Pons (tissue), 1 donor: ENCODE measurements at regions not wholly inside any gene's neighbourhood (a gene's known extent, or its start where the extent isn't known, plus 50 kb on each side); places are given as distances from the start of the nearest gene placed in this dataset.
"Not testable (repeated sequence)": the region's sequence is repeated elsewhere in the genome, so short reads cannot be mapped to it uniquely, and the experiment has no call there.

ENCODE experiments used
- DNase-seq: peaks from one replicate; pipeline ENCODE4 v3.0.0-alpha.2; 2016; ENCODE audit warnings: low spot score

DNA sequence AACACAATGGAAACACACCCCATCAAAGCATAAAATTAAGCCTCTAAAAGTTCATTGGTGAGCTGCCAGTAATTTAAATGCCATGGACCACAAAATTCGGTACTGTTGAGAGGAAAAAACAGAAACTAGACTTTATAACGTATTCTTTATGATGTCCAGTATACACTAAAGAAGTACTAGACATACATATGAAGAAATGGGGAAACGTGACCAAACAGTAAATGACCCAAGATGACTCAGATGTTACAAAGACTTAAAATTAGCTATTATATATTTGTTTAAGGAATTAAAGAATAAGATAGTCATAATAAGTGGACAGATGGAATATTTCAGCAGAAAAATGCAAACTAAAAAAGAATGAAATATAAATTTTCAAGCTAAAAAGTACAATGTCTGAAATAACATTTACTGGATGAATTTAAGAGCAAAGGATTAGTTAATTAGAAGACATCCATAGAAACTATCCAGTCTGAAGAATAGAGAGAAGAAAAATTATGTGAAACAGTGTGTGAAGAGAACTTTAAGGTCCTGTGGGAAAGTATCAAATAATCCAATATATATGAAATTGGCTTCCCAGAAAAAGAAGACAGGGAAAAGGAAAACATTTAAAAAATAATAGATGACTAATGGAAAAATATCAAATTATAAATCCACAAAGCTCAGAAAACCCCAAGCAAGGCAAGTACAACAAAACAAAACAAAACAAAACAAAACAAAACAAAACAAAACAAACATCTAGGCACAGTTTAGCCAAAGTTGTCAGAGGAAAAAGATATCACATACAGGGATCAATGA lies 69.4 kb downstream of the SAMD9 start:
- no peak for DNase-seq

DNA sequence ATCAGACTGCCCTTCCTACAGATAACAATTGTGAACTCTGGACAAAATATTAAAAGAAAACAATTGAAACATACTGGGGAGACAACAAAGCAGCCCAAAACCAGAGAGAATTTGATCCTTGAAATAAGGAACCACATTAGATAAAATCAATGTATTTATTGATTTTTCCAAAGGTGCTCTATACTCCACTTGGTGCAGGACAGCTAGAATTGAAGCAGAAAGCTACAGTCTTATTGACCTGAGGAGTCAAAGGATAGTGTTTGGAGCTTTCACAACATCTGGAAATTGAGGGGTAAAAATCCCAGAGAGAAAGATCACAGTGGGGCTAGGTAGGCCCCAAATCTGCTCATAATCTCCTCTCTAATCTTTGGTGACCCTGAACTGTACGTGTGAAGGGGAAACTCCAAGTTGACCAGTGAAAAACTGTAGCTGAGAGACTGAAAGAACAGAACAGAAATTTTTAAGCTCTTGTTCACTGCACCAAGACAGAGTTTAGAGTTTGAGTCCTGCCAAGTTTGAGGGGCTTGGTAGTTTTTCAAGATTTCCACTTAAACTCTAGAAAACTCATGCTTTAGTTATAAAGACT lies 70.2 kb downstream of the SAMD9 start:
- no peak for DNase-seq

DNA sequence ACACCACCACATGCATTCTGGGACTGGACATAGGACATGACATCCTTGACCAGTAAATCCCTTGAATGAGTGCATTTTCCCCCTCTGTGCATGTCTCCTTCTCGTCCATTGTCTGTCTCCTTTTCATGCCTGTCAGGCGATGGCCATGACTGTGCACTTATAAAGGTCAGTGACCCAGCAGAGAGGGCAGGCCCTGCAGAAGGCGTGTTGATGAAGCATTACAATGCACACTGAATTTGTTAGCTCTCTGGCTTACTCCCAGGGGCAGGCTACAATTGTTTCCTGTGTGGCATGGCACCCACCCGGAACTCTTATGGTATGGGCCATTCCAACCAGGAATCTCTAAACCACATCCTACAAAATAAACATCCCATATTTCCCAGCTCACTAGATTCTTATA lies 71.1 kb downstream of the SAMD9 start:
- no peak for DNase-seq

DNA sequence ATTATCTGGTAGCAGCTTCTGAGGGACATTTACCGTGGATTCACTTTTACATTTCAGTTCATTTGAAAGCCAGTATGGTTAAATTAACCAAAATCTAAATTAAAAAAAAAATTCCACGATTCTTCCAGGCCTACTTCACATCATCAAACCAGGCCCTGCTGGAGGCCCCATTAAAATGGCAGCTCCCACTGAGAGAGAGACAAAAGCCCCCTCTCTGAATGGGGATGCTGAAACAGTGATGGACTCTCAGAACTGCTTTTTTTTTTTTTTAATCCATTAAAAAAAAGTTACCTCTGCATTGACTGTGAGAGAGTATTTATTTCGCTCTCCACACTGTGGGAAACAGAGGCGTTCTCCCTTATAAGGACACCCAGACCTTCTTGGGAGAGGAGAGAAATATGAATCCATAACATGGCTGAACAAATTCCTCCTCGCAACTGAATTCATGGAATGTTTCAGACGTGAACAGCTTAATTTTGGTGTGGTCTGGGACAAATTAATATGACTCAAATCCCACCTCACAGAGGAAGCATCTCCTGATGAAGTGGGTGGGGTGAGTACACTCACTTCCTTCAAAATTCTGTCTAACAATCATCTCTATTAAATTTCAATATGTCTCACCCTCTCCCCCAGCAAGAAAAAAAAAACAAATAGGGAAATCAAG lies 73.5 kb downstream of the SAMD9 start:
- no peak for DNase-seq

DNA sequence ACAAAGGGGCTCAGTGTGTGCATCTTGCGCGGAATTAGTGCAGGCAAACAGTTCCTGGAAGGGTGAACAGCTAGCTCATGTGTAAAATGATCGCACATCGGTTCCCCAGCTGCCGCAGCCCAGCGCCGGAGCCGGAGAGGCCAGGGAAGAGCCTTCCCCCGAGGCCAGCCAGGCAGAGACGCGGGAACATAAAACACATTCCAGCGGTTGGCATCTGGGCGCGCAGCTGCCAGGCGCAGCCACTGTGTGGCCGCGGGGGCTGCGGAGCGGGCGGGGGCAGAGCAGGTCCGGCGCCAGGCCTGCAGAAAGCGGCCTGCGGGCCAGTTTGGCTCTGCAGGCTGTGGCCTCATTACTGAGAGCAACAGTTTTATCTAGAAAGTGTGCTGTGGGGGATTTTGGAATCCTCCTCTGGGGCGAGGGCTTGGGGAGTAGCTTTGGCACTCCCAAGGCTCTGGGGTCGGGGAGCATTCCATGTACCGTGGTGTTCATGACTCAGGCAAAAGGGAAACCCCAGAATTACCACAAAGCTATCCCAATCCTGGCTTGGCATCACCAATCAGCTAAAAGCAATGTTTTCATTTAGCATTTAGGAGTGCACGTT lies 74.3 kb downstream of the SAMD9 start:
- DNase-seq = no peak

DNA sequence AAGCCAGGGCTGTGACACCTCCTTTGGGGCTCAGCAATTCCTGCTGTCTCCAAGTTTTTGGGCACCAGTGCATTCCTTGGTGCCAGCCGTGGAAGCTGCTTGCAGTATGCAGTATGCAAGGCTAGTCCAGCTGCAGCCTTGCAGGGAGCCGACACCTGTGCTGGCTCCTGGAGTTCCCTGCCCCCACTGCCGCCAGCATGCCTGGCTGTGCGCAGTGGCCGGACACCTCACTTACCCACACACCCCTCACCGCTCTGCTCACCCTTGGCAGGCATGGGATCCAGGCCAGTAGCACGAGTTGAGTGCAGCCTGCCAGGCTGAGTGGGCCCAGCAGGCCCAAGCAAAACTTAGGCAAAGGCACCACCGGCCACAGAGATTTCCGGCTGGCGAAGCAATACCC lies 77.4 kb downstream of the SAMD9 start:
- no peak for DNase-seq

DNA sequence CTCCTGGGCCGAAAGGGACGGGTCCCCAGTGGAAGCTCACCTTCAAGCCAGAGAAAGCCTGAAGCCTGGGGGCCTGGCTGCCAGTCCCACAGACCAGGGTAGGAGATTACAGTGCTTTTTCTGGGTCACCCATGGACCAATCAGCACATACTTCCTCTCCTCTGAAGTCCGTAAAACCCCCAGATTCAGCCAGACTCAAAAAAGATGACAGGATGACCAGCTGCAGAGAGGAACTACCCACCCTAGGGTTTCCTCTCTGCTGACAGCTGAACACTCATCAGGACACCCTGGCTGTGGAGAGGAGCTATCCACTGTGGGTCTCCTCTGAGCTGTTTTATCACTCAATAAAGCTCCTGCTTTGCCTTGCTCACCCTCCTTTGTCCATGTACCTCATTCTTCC lies 78.0 kb downstream of the SAMD9 start:
- no peak for DNase-seq

DNA sequence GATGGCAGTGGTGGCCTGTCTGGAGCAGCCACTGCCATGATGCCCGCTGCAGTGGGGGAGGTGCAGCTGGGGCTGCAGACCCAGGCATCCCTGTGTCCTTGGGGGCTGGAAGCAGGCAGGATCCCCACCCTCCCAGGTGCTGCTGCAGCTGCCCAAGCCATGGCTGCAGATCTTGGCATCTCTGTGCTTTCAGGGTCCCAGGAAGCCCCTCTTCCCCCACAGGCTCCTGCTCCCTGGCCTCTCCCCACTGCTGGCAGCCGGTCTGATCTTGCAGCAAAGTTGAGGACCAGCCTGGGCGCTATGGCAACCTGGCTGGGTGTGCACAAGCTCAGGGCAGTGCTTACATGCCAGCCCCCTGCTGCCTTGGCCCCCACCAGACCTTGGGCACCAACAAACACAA lies 78.5 kb downstream of the SAMD9 start:
- no peak for DNase-seq

DNA sequence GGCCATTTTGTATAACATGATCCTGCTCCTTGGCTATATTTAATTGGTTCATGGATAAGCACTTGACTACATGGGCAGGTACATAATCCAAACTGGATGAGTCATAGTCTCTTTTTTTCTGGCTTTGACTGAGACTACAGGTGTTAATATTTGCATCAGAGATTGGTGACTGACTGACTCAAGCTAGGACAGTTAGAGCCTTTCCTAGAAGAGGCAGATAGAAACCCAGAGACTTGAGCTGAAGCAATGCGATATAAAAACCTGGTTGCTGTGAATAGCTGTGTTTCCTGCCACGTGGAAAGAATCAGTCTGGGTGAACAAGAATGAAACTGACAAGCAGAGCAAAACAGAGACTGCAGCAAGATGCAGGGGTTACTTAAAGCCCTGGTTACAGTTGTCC lies 81.0 kb downstream of the SAMD9 start:
- peak; percentile 11 for DNase-seq

DNA sequence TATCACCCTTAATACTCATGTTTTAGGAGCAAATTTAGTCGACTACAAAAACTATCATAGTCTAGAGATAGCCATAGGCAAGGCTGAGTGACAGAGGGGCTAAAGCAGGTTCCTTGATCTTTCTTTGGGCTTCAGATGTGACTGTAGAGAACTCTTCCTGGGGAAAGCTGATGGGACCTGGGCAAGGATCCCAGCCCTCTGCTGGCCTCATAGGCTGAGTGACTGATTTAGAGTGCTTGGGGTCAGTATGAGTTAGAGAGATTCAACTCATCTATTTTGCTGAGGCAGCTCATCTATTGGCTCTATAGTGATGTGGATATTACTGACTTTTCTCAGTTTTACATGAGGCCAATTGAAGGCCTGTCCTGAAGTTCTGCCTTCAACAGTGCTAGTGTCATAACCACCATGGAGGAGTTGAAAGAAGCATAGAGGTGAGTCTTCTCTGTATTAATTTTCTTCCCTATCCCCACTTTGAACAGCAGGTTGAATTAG lies 81.6 kb downstream of the SAMD9 start:
- no peak for DNase-seq

DNA sequence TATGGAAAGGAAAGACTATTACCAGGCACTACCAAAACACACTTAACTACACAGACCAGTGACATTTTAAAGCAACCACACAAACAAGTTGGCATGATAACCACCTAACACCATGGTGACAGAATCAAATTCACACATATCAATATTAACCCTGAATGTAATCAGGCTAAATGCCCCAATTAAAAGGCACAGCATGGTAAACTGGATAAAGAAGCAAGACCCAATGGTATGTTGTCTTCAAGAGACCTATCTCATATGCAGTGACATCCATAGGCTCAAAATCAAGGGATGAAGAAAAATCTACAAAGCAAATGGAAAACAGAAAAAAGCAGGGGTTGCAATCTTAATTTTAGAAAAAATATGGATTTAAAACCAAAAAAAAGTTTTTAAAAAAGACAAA lies 86.0 kb downstream of the SAMD9 start:
- no peak for DNase-seq

DNA sequence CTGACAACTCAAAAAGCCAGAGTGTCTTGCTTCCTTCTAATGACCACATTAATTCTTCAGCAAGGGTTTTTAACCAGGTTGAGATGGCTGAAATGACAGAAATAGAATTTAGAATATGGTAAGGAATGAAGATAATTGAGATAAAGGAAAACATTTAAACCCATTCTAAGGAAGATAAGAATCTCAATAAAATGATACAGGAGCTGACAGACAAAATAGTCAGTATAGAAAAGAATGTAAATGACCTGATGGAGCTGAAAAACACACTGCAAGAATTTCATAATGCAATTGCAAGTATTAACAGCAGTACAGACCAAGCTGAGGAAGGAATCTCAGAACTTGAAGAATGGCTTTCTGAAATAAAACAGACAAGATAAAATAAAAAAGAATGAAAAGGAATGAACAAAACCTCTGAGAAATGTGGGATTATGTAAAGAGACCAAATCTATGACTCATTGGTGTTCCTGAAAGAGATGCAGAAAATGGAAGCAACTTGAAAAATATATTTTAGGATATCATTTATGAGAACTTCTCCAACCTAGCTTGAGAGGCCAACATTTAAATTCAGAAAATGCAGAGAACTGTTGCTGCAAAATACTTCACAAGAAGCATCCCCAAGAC lies 87.1 kb downstream of the SAMD9 start:
- no peak for DNase-seq

DNA sequence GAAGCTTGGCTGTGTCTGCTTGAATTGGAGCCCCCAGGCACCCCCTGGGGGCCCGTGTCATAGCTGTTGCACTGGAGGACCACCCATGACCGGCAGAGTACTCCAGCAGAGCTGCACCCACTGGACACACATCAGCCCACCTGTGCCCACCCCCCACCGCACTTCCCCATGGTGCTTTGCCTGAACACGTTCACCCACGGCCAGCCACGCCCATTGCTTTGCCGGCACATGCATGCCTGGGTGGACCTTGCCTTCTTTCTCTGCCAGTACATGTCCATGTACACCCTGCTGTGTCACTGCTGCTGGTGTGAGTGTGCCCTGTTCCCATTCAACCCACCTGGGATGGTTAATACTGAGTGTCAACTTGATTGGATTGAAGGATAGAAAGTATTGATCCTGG lies 88.7 kb downstream of the SAMD9 start:
- no peak for DNase-seq

DNA sequence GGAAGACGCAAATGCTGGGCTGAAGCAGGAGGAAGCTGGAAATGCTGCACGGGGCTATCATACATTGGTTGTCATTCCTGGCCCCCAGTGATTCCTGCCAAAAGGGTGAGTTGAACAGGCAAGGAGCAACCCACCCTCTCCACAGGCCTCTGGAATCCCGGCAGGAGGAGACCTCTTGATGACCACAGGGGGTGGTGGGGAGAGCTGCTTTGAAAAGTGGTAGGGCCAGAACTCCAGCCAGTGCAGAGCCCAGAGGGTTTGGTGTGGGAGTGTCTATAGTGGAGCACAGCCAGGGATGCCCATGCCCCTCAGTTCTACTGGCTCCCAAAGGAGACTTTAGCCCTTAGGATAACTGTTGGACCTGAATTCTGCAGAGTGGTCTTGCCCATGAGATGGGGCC lies 89.2 kb downstream of the SAMD9 start:
- no peak for DNase-seq

DNA sequence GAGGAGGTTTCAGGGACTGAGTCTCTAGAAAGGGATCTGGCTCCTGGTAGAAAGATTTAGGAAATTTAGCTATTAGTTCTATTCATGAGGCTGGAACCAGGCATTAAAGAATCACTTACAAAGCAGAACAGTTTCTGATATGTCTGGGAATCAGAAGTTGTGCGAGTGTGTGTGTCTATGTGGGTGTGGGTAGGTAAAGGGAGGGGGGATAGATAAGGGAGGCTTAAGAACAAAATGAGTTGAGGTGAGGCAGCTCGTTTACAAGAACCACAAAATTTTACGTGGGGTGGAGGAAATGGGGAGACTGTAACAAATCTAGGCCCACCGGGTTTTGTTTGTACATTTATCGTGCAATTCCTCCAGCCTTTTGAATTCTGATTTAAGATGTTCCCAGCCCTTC lies 90.7 kb downstream of the SAMD9 start:
- no peak for DNase-seq

DNA sequence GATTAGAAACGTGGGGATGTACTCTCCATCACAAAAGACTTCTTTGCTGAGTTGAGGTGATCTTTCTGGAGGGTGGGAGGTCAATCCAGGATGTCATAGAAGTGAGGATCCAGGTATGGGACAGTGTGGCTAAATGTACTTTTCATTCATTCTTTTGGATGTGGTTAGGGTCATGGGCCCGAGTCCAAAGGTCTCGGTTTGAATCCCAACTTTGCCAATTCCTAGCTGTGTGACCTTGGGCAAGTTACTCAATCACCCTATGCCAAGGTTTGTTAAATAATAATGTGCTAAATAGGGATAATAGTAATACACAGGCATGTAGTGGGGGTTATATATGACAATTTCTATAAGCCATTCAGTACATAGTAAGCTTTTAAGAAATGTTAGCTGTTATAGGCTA lies 91.4 kb downstream of the SAMD9 start:
- no peak for DNase-seq

DNA sequence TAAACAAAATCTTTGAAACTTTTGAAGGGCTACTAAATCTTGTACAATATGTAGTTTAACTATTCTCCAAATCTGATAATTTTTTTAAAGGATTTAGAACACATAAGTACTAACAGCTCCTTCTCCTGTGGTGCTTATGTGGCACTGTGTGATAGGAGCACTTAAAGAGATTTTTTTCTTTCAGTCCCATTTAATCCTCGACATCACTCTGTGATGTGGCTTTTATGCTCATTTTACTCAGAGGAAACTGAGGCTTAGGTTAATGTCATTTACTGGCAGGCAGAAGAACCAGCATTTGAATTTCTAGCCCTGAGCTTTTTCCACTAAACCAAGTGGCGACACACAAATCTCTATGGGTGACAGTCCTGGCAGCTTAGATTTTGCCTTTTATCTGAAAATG lies 92.4 kb downstream of the SAMD9 start:
- DNase-seq = no peak

DNA sequence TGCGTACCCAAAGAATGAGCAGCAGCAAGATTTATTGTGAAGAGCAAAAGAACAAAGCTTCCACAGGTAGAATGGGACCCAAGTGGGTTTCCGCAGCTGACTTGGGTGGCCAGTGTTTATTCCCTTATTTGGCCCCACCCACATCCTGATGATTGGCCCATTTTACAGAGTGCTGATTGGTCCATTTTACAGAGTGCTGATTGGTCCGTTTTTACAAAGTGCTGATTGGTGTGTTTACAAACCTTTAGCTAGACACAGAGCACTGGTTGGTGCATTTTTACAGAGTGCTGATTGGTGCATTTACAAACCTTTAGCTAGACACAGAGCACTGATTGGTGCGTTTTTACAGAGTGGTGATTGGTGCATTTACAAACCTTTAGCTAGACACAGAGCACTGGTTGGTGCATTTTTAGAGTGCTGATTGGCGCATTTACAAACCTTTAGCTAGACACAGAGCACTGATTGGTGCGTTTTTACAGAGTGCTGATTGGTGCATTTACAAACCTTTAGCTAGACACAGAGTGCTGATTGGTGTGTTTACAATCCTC lies 94.8 kb downstream of the SAMD9 start:
- DNase-seq = not testable (repeated sequence)

DNA sequence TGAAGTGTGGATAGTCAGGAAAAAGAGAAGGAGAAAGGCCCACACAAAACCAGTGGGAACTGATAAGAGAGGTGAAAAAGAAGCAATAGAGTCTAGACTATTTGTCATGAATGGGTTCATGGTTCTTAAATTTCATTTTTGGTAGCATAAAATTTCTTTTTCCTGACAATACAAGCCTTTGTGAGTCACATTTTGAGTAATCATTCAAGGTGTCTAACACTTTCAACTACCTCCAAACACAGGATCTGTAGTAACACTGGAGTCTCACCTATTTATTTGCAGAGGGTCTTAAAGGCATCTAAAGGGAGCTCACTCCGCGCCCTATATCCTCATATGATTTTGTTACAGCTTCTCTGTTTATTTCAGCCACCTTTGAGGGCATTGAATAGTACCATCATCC lies 96.0 kb downstream of the SAMD9 start:
- DNase-seq = no peak

DNA sequence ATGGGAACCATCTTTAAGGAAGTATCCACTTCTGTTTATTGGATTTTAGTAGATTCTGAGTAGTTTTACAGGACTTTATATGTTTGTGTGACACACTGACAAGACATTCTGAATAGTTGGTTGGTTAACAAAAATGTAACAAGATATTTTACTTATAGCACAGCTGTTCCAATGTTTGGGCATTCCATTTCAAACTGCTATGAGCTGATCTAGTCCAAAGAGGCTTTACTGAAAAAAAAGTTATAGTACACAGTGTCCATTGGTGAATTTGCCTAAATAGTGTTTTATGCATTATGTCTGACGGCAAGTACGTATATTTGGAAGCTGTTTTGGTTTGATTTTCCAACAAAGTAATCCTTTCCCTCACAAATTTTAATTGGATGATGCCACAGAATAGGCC lies 99.1 kb downstream of the SAMD9 start:
- DNase-seq = no peak

DNA sequence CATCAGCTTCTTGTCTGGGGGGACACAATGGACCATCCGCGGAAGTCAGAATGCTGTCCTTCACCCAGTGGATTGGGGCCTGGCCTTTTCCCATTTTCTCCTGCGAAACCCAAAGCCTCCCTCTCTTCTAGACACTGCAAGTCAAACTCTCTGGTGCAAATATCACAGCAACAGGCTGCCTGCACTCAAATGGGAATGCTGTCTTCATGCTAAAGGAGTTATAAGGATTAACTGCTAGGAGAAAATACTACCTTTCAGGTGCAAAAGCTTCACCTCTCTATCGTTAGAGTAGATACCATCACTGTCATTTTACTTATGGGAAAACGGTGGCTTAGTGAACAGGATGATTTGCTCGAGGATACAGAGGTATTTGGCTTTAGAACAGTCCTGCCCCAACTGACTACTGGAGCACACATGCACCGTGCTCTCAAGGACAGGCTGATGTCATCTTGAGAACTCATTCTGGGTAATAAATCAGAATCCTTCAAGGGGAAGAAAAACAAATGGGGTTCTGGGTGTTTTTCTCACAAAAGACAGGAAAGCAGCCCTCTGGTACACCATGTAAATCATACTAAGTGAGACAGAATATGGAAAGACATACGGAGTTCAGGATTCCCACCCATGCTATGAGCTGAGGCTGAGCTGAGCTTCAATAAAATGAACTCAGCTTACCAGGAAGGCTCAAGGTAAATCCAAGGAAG lies 100.9 kb downstream of the SAMD9 start:
- no peak for DNase-seq
